Panc1 (cell line): ENCODE measurements at regions not wholly inside any gene's neighbourhood (a gene's known extent, or its start where the extent isn't known, plus 50 kb on each side); places are given as distances from the start of the nearest gene placed in this dataset.

Experiments
- POLR2AphosphoS5 ChIP-seq: IDR thresholded peaks from 2 replicates; pipeline ENCODE4 v1.6.1; 2012; ENCODE audit warnings: mild to moderate bottlenecking, low read depth, low read length, moderate library complexity
- TCF7L2 ChIP-seq: IDR thresholded peaks from 2 replicates; pipeline ENCODE4 v1.6.1; 2011; ENCODE audit warnings: mild to moderate bottlenecking, low read depth, low read length, inconsistent platforms
- TF ChIP-seq, protein P1 (sequence below): fragments of 450-650 bp; IDR thresholded peaks from 2 replicates; pipeline ENCODE4 v1.5.1; 2017; ENCODE audit warnings: mild to moderate bottlenecking

DNA sequence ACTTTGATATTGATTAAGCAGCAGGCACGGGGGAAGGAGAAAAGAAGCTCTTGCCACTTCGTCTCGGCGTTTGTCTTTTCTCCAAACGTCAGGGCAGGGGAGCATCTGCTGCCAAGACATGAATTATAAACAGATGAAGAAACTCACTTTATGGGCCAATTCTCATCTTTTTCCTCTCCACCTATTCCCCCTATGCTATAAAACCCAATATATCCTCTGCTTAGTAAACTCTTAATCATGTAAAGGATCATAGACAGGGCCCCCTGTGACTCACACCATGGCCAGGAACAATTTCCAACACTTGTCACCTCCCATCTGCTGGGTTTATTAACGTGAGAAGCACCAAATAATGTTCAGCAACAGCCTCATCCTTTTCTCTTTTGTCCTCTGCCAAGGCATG is 1092.1 kb upstream of the TMEM132C start:
- TF ChIP-seq TCF7L2 (no peak), POLR2AphosphoS5 (no peak)
- TF ChIP-seq, protein P1, sequence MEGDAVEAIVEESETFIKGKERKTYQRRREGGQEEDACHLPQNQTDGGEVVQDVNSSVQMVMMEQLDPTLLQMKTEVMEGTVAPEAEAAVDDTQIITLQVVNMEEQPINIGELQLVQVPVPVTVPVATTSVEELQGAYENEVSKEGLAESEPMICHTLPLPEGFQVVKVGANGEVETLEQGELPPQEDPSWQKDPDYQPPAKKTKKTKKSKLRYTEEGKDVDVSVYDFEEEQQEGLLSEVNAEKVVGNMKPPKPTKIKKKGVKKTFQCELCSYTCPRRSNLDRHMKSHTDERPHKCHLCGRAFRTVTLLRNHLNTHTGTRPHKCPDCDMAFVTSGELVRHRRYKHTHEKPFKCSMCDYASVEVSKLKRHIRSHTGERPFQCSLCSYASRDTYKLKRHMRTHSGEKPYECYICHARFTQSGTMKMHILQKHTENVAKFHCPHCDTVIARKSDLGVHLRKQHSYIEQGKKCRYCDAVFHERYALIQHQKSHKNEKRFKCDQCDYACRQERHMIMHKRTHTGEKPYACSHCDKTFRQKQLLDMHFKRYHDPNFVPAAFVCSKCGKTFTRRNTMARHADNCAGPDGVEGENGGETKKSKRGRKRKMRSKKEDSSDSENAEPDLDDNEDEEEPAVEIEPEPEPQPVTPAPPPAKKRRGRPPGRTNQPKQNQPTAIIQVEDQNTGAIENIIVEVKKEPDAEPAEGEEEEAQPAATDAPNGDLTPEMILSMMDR = no peak
